Chondrocyte (in vitro differentiated cells): ENCODE measurements at regions not wholly inside any gene's neighbourhood (a gene's known extent, or its start where the extent isn't known, plus 50 kb on each side); places are given as distances from the start of the nearest gene placed in this dataset.

ENCODE experiments used
- DNase-seq: peaks from one replicate; pipeline ENCODE4 v3.0.0; 2021; ENCODE audit warnings: mixed read lengths, low spot score
- H3K27ac Mint-ChIP-seq: one replicate; pipeline ENCODE4 v1.8.0; 2021; ENCODE audit warnings: mild to moderate bottlenecking, moderate library complexity, mixed read lengths; ENCODE audit not compliant: unreplicated experiment
- H3K27me3 Mint-ChIP-seq: 2 replicates; pipeline ENCODE4 v1.8.0; 2021; ENCODE audit warnings: low read depth, mixed read lengths
- H3K36me3 Mint-ChIP-seq: 2 replicates; pipeline ENCODE4 v1.8.0; 2021; ENCODE audit warnings: low read depth, mixed read lengths
- H3K4me1 Mint-ChIP-seq: 2 replicates; pipeline ENCODE4 v1.8.0; 2021; ENCODE audit warnings: low read depth, mild to moderate bottlenecking, mixed read lengths
- H3K4me3 Mint-ChIP-seq: one replicate; pipeline ENCODE4 v1.8.0; 2021; ENCODE audit warnings: mild to moderate bottlenecking, moderate library complexity, mixed read lengths; ENCODE audit not compliant: unreplicated experiment
- H3K9me3 Mint-ChIP-seq: 2 replicates; pipeline ENCODE4 v1.8.0; 2021; ENCODE audit warnings: low read depth, mixed read lengths
- CTCF ChIP-seq: fragments of 200-600 bp; sonication (generic); IDR thresholded peaks from 2 replicates; pipeline ENCODE4 v1.5.0; 2021; ENCODE audit warnings: antibody characterized with exemption, mild to moderate bottlenecking, moderate library complexity

- Mint-ChIP-seq H3K9me3 (no peaks in the 10 kb centered on the region), H3K4me3 (no peak overlapping the region), H3K36me3 (no peaks in the 10 kb centered on the region), H3K4me1 (peaks cover 3% of the 10 kb centered on the region), H3K27me3 (no peaks in the 10 kb centered on the region), H3K27ac (no peak overlapping the region)
- no peak for TF ChIP-seq CTCF
- DNase-seq: no peak
These were observed 98.4 kb downstream of the ALDH8A1 start for GRCh38 chr6:134851548-134851947.

GRCh38 chr6:134850721-134851305 lies 99.1 kb downstream of the ALDH8A1 start:
- TF ChIP-seq CTCF: no peak
- Mint-ChIP-seq H3K4me1 (peaks cover 3% of the 10 kb centered on the region), H3K9me3 (no peaks in the 10 kb centered on the region), H3K27me3 (no peaks in the 10 kb centered on the region), H3K4me3 (no peak overlapping the region), H3K27ac (no peak overlapping the region), H3K36me3 (no peaks in the 10 kb centered on the region)
- no peak for DNase-seq

GRCh38 chr6:134849920-134850447 lies 99.9 kb downstream of the ALDH8A1 start:
- no peaks in the 10 kb centered on the region for H3K27me3 Mint-ChIP-seq
- DNase-seq: no peak
- H3K9me3 Mint-ChIP-seq: no peaks in the 10 kb centered on the region
- no peak overlapping the region for H3K27ac Mint-ChIP-seq
- TF ChIP-seq CTCF: no peak
- H3K4me1 Mint-ChIP-seq: peaks cover 2% of the 10 kb centered on the region
- no peak overlapping the region for H3K4me3 Mint-ChIP-seq
- no peaks in the 10 kb centered on the region for H3K36me3 Mint-ChIP-seq

DNA sequence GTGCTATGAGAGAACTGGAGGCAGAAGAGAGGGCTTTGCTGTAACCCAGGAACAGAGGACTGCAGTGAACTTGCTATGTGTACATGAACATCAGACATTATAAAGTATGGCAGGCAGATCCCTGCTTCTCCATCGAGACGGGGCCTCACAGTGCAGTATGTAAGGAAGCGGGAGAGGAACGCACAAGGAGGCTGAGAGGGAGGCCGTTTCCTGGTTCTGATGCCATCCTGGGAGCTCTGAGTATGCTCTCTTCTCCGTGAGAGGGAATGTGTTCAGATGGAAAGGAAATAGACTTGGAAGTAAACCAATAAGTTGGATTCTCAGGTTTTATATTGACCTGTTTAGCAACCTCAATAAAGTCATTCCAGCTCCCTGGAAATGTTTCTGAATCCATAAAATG lies 101.8 kb downstream of the ALDH8A1 start:
- Mint-ChIP-seq H3K27ac (no peak overlapping the region), H3K36me3 (no peaks in the 10 kb centered on the region), H3K4me3 (no peak overlapping the region), H3K9me3 (no peaks in the 10 kb centered on the region), H3K4me1 (no peaks in the 10 kb centered on the region), H3K27me3 (no peaks in the 10 kb centered on the region)
- no peak for DNase-seq
- TF ChIP-seq CTCF: no peak

DNA sequence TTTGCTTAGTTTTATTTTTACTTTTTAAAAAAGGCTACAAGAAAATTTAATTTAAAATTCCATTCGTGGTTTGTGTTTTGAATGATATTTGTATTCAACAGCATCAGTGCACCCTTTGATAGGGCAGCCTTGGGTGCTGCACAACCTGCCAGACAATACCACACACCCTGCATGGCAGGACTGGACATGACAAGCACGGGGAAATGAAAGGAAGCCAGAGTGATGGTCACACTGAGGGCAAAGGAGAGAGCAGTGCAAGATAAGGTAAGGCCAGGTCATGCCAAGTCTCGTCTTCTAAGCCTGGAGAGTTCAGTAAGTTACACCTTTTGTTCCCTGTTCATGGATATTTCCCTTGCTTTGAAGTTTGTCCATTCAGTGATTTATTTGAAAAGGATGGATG lies 103.0 kb downstream of the ALDH8A1 start:
- no peaks in the 10 kb centered on the region for H3K36me3 Mint-ChIP-seq
- no peaks in the 10 kb centered on the region for H3K4me1 Mint-ChIP-seq
- H3K4me3 Mint-ChIP-seq: no peak overlapping the region
- no peaks in the 10 kb centered on the region for H3K9me3 Mint-ChIP-seq
- H3K27me3 Mint-ChIP-seq: no peaks in the 10 kb centered on the region
- H3K27ac Mint-ChIP-seq: no peak overlapping the region
- DNase-seq: no peak
- TF ChIP-seq CTCF: no peak
